ENCODE measurements at regions not wholly inside any gene's neighbourhood (a gene's known extent, or its start where the extent isn't known, plus 50 kb on each side); places are given as distances from the start of the nearest gene placed in this dataset.
"Not testable (repeated sequence)": the region's sequence is repeated elsewhere in the genome, so short reads cannot be mapped to it uniquely, and the experiment has no call there.

DNA sequence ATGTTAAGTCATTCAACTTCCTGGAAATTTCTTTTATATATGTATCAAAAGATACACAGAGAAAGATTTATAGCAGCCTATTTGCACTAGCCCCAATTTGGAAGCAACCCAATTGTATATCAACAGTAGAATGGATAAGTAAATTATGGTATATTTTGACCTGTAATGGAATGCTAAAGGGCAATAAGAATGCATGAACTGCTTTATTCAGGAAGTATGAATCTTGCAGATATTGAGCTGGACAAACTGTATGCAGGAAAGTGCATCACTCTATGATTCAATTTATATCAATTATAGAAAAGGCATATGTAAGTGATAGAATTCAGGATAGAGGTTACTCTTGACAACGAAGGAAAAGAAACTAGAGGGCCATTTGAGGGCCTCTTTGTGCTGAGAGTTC lies 913.1 kb upstream of the FBXO33 start:
- DNase-seq: no peak

DNA sequence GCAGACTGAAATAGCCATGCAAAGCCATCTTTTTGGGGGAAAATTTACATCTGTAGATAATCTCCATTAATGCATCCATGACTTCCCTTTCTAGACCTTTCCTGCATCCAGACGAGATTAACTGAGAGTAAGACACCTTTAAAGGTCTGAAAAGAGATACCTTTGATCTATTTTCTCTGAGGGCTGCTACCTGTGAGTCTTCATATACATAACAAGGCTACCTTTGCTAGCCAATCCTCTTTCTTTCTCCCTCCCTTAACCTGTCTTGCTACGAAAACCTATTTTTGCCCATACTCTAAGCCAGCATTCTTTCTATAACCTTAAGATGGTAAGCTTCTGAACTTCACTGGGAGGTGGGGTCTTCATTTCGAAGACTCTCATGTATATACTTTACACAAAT lies 908.5 kb upstream of the FBXO33 start:
- DNase-seq: no peak

DNA sequence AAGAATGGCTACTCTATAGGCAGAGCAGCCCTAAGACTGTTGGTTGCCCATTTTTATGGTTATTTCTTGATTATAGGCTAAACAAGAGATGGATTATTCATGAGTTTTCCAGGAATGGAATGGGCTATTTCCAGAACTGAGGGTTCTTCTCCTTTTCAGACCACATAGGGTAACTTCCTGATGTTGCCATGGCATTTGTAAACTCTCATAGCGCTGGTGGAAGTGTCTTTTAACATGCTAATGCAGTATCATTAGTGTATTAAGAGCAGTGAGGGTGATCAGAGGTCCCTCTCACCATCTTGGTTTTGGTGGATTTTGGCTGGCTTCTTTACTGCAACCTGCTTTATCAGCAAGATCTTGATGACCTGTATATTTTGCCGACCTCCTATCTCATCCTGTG lies 904.6 kb upstream of the FBXO33 start:
- DNase-seq: no peak

DNA sequence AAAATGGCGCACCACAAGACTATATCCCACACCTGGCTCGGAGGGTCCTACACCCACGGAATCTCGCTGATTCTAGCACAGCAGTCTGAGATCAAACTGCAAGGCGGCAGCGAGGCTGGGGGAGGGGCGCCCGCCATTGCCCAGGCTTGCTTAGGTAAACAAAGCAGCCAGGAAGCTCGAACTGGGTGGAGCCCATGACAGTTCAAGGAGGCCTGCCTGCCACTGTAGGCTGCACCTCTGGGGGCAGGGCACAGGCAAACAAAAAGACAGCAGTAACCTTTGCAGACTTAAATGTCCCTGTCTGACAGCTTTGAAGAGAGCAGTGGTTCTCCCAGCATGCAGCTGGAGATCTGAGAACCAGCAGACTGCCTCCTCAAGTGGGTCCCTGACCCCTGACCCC lies 894.3 kb upstream of the FBXO33 start:
- DNase-seq: not testable (repeated sequence)

DNA sequence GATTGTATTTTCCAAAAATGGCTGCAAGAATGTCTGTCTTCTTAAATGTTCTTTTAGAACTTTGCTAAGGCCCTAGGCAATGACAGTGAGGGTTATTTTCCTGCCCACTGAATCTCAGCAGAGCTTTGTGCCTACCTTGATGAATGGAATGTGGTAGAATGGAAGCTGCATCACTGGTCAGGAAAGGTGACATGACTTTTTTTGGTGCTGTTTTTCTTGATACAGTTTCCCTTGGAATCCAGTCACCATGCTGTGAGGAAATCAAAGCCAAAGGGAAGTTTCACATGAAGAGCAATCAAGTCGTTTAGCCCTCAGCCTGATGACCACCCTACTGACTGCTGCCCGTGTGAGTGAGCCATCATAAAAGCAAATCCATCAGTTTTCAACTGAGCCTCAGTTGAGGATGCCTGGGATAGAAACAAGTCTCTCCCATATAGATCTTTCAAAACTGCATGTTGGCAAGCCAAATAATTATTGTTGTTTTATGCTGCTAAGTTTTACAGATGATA lies 886.0 kb upstream of the FBXO33 start:
- no peak for DNase-seq

DNA sequence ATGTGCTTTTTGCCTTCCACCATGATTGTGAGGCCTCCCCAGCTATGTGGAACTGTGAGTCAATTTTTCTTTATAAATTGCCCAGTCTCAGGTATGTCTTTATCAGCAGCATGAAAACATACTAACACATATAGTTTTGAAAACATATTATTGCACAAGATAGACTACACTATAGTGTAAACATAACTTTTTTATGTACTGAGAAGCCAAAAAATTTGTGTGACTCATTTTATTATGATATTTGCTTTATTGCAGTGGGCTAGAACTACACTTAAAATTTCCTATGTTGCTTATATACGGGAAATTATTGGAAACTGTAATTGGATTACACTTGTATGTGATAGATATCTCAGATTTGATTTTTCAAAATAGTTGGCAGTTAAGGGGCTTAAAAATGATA lies 885.5 kb upstream of the FBXO33 start:
- DNase-seq: no peak

DNA sequence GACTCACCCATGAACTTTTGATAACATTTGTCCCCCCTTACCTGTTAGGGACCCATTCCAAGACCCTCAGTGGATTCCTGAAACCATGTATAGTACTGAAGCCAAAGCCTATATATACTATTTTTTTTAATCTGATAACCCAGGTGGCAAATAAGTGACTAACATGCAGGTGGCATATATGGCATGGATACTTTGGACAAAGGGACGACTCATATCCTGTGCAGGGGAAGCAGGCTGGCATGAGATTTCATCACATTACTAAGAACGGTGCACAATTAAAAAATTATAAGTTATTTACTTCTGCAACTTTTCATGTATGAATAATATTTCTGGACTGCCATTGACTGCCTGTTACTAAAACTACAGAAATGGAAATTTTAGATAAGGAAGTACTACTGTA lies 880.1 kb upstream of the FBXO33 start:
- no peak for DNase-seq

DNA sequence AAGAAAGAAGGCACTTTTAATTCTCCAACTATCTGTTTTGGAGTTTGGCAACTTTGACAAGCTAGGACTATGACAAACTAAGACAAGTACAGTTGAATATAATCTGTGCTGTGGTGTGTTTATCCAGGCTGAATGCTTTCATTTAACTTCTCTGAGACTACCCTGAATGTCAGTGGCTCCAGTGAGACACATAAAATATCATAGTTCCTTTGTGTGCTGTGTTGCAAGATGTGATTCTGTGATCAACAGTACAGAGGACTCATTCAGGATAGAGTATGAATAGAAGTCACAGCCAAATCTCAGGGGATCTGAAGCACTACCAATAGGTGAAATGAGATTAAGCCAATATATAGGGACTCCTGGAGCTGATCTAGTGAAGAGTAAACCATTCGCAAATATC lies 876.9 kb upstream of the FBXO33 start:
- DNase-seq: no peak

DNA sequence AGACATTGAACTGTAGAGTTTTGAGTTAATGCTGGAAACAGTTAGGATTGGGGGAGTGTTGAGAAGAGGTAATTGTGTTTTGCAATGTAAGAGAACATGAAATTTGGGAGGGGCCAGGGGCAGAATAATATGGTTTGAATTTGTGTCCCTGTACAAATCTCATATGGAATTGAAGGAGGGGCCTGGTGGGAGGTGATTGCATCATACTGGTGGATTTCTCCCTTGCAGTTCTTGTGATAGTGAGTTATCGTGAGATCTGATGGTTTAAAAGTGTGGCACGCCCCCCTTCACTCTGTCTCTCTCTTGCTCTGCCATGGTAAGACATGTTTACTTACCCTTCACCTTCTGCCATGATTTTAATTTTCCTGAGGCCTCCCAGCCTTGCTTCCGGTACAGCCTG lies 876.0 kb upstream of the FBXO33 start:
- DNase-seq: no peak

DNA sequence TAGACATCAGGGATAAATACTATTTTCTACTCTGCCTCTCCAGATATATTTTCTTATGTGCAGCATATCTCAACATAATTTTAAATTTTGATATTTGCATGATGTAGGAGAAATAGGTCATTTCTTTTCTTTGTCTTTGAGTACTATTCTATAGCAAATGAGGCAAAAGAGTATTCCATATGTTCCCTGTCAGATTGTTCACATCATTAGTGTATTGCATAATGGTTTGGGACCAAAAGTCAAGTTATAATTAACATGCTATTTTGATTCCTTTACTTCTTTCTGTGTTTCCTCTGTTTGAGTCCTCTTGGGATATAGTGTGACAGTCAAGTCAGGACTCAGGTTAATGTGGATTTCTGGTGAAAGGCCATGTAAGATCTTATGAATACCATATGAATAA lies 864.6 kb upstream of the FBXO33 start:
- DNase-seq: no peak

DNA sequence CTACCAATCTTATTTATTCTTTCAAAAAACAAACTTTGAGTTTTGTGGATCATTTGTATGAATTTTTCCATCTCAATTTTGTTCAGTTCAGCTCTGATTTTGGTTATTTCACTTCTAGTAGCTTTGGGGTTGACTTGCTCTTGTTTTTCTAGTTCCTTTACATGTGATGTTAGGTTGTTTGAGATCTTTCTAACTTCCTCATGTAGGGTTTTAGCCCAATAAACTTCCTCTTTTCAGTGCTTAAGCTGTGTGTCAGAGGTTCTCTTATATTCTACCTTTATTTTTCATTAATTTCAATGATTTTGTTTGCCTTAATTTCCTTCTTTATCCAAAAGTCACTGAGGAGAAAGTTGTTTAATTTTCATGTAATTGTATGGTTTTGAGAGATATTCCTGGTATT lies 860.4 kb upstream of the FBXO33 start:
- DNase-seq: no peak

DNA sequence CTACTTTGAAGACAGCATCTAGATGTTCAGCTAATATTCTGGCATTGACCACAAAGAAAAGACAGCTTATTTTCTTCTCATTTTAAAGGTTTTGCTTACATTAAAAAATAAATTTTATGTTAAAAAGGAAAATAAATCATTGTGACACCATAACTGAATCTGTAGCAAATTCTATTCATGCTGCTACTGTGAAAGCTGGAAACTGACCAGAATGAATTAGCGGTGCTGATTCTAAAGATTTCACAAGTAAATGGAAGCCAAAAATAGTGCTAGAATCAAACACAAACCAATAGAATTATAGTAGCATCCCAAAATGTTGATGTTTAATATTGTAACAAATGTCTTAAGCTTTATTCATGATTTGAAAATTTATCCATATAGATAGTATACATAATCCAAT lies 850.0 kb upstream of the FBXO33 start:
- no peak for DNase-seq

DNA sequence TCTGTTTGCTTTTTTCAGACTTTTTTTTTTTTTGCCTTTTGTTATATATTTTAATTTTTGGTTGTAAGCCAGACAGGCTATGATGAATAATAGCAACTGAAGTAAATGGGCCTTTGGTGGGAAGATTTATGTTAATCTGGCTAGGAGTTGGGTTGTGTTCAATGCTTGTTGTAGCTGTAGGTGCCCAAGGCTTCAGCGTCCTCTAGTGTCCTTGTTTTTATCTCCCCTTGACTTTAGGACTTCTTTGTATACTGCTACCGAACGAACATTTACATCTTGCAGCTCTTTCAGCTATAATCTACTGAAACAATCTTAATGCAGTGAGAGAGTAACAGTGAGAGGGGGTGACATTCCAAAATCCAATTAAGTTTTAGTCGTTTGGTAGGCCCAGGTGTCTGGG lies 848.4 kb upstream of the FBXO33 start:
- DNase-seq: no peak

DNA sequence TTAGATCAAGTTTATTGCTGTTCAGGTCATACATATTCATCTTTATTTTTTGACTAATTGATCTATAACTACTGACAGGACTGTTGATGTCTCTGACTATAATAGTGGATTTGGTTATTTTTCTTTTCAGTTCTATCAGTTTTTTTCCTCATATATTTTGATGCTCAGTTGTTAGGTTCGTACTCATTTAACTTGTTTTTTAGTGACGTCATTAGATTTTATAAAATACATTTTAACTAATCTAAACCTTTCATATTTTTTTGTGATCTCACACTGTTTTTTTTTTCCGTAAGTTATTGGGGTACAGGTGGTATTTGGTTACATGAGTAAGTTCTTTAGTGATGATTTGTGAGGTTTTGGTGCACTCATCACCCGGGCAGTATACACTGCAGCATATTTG lies 841.2 kb upstream of the FBXO33 start:
- DNase-seq: no peak

DNA sequence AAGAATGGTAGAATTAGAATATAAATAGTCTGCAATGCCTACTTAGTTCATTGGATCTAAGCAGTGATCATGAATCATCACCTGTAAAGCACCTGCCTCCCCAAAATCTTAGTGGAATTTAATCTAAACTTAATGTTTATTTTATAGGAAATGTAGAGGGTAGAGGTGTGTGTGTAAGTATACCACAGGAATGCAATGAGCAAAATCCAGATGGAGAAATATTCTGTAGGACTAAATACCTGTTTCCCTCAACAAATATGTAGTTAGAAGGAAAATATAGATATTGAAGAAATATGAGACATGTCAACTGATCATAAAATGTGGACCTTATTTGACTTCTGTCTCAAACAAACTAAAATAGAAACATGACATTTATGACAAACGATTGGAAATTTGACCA lies 839.2 kb upstream of the FBXO33 start:
- no peak for DNase-seq

DNA sequence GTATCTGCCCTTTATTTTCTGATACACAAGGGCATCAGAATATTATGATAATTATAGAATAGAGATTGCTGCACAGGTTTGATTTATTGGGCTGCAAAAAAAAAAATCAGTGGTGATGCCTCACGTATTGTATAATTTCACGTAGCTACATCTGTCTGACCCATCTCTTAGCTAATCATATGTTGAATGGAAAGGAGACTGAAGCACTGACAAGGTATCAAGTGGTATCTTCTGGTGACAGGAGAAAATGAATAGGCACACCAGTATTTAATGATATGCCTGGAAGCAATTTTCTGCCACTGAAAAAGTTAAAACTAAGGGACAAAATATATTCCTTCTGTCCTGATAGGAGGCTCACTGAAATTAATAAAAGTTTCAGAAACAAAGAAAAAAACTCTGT lies 837.2 kb upstream of the FBXO33 start:
- DNase-seq: no peak

DNA sequence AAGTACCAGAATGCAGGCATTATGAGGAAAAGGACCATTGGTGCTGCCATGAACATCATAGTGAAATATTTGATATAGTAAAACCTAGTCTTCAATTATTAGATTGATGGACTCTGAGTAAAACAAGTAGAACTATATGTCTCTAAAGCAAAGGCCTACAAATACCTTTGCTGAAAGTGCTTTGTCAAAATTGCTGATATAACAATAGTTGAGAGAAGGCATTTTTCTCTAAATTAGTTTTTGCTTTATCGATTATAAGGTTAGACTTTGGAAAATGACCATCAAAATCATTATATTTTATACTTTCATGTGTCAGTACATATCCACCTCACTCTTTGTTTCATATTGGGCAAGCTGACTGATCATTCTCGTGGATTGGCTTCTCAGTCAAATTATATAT lies 836.0 kb upstream of the FBXO33 start:
- DNase-seq: no peak

DNA sequence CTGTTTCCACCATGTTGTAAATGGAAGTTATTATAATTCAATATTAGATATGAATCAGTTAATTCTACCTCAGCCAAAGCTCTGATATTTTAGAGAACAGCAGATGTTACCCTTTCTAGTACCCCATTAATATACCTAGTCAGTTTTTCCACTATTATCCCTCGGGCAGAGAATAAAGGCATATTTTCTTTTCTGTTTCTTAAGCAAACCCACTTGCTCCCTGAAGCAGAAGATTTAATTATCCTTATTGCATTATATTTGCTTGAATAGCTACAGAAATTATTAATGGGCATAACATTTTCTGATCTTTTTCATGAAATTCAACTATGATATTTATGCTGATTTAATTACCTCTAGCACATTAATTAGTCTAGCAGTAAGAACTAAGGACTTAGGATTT lies 832.9 kb upstream of the FBXO33 start:
- DNase-seq: no peak

DNA sequence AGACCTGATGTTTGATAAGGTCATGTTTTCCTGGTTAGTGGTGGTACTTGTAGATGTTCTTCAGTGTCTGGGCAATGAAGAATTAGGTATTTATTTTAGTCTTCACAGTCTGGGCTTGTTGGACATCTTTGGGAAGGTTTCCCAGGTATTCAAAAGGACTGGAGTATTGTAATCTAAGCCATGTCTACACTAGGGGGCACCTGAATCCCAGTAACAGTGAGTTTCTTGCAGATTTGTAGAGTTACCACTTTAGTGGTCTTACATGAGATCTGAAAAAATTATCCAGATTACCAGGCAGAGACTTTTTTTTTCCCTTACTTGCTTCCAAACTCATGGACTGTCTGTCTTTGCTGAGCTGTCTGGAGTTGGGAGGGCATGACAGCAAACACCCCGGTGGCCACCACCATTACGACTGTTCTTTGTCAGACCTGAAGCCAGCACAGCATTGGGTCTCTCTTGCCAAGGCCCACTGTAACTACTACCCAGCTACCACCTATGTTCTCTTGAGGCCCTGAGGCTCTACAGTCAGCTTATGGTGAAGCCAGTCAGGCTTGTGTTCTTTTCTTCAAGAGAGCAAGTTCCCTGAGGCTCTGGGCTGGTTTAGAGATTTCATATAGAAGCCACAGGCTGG lies 820.7 kb upstream of the FBXO33 start:
- DNase-seq: no peak

DNA sequence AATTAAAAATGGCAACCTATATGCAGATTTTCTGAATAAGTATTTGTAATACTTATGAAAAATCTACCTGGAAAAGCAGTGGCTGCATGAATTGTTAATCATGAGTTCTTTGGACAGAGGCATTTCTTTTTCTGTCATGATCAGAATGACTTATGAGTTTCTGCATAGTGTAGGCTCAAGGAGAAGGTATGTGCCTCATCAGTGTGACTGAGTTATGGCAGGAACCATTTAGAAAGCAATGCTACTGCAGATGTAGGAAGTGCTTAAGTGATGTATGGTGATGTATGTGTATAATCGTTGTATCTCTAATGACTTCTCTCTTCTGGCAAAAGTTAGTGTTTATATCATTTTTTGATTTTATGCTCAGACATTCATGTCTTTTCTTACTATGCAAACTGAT lies 816.4 kb upstream of the FBXO33 start:
- no peak for DNase-seq

DNA sequence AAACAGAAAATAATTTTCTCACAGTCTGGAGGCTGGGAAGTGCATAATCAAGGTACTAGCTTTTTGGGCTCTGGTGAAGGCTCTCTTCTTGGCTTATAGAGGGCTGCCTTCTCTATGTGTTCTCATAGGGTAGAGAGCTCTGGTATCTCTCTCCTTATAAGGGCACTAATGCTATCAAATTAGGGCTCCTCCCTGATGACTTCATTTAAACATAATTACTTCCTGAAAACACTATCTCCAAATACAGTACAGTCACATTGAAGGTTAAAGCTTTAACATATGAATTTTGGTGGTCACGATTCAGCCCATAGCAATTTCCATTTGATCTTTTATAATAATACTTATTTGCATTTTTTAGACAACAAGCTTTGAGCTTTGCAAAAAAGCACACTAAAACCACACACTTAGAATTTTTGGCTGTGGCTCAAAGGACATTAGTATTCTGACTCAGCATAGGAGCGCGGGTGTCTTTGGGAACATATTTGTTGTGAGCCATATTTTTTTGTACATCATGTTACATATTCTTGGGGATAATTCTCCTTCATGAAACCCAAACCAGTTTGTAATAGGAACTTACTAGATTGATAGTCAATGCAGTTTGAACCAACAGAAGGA lies 808.1 kb upstream of the FBXO33 start:
- DNase-seq: no peak

DNA sequence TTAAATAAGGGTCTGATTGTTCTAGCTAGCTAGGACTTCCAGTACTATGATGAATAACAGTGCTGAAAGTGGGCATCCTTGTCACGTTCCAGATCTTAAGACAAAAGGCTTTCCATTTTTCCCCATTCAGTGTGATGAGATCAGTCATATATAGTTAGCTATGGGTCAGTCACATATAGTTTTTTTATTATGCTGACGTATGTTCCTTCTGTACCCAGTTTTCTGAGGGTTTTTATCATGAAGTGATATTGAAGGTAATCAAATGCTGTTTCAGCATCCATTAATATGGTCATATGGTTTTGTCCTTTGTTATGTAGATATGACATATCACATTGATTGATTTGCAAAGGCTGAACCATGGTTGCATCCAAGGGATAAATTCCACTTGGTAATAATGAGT lies 800.1 kb upstream of the FBXO33 start:
- DNase-seq: no peak

DNA sequence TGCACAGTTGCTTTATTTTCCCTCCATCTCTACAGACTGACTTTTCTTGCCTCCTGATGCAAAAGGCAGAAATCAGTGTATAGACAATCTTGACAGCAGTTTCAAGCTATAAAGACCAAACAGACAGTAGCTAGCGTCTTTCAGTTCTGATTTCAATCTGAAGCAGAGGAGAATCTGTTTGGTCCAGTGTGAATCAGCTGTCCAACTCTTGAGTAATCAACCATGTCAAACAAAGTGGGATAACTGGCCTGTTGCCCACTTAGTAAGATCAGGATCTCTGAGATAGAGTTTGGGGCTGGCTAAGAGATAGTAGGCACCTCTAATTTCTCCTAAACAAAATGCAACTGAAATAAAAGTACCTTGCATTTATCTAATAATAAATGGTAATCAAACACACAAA lies 797.4 kb upstream of the FBXO33 start:
- no peak for DNase-seq

DNA sequence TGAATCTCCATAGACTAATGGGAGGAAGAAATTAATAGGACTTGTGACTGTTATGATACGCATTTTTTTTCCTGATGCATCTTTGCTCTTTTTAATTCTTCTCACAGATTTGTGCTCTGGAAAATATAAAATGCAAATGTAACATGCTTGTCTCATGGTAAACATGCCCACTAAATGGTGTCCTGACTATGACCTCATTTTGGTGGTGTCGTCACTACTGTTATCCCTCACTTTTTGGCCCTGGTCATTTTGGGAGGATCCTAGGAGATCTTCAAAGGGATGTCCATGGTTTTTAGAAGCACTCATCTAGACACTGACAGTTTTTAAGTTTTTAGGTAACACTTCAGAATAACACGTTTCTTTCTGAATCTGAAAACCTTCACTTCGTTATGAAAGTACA lies 790.8 kb upstream of the FBXO33 start:
- DNase-seq: no peak

DNA sequence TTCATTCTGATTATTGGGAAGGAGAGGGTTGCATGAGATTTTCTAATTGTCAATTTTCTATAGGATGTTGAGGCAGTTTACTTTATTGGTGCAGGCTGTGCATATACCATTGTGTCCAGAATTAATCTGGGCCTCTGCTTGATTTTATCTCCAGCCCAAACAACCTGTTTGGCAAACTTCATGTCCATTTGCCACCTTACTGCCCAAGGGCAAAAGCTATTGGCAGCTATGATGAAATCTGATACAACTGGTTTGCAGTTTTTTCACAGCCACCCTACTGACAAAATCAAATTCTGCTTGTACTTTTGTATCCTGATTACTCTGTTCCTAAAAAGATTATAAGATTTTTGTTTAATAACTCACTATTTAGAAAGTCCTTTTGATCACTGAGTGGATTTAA lies 789.2 kb upstream of the FBXO33 start:
- no peak for DNase-seq
